ENCODE measurements at regions not wholly inside any gene's neighbourhood (a gene's known extent, or its start where the extent isn't known, plus 50 kb on each side); places are given as distances from the start of the nearest gene placed in this dataset.
"Not testable (repeated sequence)": the region's sequence is repeated elsewhere in the genome, so short reads cannot be mapped to it uniquely, and the experiment has no call there.

DNA sequence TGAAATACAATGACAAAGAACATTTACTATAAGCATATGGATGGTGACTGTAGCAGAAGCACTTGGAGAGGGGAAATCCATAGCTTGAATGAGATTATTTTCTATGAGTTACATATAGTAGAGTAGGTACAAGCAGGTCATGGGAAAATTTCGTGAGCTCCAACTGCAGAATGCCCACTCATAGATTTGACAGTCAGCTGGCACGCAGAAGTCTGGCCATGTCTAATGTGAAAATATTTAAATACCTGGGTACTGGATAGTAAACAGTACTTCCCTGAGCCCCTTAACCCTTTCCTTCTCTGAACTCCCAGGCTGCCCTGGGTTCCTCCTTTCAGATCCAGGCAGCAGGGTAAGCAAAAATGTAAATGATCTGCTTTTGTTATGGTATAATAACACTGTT is 209.7 kb downstream of the OTUD1 start:
- DNase-seq (ENCODE audit: low read depth): no peak

DNA sequence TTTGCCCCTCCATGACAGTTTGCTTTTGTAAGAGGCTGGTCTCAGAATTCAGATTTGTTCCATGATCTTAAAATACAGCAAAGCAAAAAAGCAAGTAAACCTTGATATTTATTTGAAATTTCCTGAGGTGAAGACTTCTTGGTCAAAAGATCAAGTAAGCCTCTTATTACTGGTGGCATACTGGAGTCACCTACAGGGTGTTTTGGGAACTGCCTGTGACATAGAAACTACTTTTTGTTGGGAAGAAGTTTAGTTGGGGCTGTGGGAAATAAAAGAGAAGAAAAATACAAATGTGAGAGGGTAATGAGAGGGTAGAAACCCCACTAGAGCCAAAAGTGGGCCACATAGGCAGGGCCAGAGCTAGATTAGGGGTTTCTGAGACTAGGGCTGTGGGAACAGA is 217.9 kb downstream of the OTUD1 start:
- DNase-seq (ENCODE audit: low read depth): no peak

DNA sequence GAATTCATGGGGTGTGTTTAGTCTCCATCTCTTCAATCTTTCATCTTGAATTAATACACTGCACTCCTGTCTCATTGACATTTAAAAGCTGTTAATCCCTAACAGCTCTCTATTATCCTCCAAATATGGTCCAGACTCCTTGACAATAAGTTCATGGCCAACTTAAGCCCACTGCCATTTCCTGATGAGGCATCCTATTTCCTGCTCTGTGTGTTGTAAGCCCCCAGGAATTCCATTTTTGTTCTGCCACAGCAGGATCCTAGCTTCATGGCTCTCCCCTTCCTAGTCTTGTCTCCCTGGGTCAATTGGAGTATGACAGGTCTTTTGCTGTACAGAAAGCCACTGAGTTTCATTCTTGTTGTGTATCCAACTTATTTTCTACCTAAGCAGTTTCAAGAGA is 218.8 kb downstream of the OTUD1 start:
- DNase-seq (ENCODE audit: low read depth): no peak

DNA sequence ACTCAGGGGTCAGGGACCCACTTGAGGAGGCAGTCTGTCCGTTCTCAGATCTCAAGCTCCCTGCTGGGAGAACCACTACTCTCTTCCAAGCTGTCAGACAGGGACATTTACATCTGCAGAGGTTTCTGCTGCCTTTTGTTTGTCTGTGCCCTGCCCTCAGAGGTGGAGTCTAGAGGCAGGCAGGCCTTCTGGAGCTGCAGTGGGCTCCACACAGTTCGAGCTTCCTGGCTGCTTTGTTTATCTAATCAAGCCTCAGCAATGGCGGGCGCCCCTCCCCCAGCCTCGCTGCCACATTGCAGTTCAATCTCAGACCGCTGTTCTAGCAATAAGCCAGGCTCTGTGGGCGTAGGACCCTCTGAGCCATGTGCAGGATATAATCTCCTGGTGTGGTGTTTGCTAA is 233.0 kb downstream of the OTUD1 start:
- DNase-seq (ENCODE audit: low read depth): not testable (repeated sequence)

DNA sequence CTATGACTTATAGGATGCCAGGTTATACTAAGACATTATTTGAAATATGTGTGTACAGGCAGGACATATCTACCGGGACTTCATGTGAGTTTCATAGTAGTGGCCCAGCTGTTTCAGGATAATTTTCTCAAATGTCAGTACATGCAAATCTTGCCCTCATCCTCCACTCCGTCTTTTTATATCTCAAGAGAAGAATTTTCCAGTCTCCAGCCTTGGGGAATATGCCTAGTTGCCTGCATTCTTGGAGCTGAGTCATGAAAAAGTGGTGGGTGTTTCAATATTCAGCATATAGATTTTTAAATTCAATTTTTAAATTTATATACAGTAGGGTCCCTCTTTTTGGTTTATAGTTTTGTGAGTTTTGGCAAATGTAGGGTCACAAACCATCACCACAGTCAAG is 236.7 kb downstream of the OTUD1 start:
- DNase-seq (ENCODE audit: low read depth): no peak

DNA sequence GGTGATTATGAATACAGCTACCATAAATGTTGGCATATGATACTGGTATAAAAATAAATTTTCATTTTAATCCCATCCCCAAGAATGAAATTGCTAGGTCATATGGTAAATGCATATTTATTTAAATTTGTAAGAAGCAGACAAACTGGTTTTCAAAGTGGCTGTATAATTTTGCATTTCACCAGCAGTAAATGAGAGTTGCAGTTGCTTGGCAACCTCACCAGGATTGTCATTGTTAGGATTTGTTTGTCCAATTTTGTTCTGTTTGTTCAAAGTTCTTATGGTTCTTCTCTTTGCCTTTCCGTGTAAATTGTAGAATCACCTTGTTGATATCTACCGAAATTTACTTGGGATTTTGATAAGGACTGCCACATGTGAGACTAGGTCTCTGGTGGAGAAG is 237.4 kb downstream of the OTUD1 start:
- no peak for DNase-seq (ENCODE audit: low read depth)

DNA sequence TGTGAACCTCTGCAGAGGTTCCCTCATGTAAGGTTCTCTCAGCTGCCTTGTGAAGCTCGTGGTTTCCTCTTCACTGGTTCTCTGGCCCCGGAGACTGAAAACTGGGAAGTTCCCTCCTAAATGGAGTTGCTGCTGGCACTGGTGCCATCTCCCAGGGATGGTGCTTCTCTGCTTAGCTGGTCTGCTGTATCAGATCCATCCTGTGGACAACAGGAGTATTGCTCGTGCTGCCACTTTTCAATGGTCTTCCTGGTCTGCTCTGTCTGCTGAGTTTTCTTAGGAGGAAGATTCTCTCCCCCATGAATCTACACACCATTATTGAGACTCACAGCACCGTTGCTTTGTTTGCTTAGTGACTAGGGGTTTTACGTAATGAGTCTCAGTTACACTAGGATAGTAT is 247.8 kb downstream of the OTUD1 start:
- DNase-seq (ENCODE audit: low read depth): no peak

DNA sequence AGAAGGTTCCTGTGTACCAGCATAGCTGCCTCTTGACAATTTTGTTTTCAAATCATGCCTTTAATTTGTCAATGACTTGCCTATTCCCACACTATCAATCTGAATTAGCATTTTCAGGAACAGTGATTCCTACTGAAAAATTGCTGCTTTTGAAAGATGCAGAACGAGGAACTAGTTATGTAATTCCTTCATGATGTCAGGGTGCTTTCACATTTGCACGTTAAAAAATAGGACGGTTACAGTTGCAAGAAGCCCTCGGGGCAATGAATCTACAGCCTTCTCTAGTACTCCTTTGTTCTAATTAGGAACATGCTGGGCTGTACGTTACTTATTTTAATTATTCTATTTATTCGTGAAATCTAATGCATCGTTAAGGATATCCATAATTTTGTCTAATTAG is 253.9 kb downstream of the OTUD1 start:
- no peak for DNase-seq (ENCODE audit: low read depth)

DNA sequence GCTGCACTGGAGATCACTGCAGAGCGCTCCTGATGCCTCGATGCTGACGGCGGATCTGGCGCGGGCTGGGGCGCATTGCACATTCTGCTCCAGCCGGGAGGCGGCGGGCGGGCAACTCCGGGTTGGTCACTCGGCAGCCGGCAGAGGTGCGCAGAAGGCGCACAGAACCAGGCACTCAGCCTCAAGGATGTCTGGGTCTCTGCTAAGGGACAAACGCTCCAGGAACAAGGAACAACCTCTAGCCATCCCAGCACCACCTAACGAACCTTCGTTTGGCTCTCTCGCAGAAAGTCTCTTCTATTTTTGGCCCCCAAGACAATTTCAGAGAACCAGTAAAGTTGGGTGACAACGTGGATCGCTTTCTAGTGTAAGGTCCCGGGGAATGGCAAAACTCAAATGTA is 254.6 kb downstream of the OTUD1 start:
- no peak for DNase-seq (ENCODE audit: low read depth)

DNA sequence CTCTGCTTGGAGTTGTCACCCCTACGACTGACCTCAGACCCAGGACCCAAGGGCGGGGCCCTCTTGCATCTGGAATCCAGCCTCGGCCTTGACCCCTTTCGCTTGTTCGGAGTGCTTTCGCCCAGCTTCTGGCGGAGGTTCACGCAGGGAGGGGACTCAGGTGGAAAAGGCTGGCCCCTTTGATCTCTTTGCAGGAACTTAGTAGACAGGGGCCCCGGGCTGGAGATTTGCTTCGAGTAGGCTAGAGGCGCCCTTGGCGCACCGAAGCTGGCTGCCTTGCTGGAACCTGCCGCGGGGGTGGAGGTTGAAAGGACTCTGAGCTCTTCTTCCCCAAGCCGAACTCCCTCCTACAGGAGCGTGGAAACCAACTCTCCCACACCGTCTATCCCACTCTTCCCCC is 255.1 kb downstream of the OTUD1 start:
- no peak for DNase-seq (ENCODE audit: low read depth)

DNA sequence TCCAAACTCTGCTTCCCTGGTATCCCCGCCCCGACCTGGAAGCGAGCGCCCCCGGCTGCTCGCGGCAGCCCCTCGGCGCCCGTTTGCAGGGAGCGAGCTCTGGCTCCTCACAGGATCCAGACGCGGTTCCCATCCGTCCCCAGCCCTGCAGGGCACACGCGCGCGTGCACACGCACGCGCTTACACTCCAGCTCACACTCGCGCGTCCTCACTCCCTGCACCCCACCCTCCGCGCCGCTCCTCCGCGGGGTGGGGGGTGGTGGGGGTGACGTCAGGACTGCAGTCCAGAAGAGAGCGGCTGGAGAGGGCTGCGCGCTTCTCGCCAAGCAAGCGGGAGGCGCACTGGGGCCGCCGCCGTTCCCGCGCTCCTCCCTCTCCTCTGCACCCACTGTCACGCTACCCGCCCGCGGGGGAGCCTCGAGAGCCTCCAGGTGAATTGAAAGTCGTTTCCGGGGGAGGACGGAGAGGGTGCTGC is 255.6 kb downstream of the OTUD1 start:
- DNase-seq (ENCODE audit: low read depth): no peak

DNA sequence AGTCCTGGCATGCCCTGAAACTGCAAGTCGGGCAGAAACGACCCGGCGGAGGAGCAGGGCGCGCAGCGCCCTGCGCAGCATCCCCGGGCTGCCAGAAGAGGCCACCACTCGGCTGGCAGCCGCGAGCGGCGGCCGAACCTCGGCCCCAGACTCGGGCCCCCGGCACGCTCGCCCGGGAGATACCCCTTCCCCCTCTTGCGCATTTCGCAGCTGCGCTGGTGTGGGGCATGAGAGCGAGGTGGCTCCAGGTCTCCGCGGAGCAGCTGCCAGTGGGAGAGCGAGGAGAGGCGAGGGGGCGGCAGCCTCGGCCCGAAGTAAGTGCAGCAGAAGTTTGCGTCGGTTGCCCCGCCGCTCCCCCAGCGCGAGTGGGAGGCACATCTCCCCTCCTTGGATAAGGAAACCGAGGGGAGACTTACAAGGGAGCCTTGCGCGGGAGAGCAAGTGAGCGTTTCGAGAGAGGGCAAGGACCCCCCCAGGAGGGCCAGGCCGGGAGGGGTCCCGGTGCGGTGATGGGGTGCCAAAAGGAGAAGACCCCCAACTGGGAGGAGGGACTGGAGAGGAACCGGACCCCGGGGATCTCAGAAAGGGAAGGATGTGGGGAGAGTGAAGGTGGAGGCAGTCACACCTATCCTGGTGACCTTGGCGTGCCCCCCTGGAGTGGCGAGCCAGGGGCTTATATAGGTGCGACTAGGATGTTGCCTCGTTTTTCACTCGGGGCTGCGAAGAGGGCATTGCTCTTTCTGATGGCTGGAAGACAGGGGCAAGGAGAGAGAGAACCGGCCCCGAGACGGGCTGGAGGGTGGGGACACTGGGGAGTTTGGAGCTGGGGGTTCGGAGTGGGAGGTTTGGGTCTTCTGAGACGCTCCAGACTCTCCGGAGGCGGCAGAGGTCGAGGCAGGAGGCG is 256.3 kb downstream of the OTUD1 start:
- no peak for DNase-seq (ENCODE audit: low read depth)

DNA sequence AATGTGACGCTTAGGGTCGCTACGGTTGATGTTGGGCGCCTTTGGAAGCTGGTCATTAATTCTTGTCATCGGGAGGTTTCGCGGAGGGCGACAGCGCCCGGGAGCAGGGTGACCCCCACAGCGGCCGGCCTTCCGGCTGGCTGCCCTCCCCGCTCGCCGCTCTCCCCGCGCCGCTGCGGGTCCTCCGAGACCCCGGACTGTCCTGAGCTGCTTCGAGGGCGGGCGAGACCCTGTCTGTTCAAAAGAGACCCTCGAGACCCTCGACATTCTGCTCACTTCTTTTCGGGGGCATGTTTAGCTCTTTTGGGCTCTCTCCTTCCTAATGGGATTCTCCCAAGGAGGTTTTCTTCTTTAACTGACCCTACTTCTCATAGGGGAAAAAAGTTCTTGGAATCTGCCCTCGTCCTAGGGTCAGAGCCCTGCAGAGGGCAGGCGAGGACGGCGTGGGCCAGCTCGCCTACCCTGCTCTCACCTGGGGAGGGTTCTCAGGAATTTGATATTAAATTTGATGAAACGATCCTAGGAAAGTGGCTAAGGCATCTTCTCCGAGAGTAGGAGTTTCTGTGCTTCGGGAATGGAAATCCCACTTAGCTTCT is 257.0 kb downstream of the OTUD1 start:
- no peak for DNase-seq (ENCODE audit: low read depth)

DNA sequence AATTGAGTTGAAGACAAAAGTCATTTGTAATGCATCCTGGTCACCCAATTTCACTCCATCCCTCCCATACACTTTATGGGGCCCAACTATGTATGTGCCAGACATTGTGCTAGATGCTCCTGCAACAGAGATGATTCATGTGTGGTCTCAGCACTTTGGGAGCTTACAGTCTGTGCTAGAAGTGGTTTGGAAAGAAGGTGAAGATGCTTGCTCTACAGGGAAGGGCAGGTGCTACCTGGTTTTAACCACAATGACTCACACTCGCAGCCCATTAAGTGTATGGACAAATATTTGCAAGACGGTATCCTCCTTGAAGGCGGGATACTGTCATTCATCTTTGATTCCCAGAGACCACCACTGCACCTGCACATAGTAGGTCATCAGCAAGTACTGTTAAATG is 257.6 kb downstream of the OTUD1 start:
- DNase-seq (ENCODE audit: low read depth): no peak

DNA sequence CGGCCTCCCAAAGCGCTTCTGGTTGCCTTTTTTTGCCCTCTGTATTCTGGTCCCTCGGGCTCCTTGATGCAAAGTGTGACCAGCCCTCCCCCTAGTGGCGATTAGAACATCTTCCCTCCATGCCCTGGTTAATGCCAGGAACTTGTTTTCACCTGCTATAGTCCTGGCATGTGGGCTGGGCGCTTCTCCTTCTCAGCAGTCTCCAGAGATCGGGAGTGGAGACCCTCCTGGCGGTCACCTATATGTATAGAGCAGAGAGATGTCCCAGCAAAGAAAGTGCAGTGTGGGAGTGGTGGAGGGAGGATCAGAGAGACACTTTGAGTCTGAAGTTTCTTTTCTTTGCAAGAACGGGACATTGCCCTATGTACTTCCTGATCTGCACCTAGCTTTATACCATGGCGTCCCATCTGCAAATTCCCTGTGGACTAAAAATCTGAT is 264.1 kb downstream of the OTUD1 start:
- DNase-seq (ENCODE audit: low read depth): peak; percentile 26

DNA sequence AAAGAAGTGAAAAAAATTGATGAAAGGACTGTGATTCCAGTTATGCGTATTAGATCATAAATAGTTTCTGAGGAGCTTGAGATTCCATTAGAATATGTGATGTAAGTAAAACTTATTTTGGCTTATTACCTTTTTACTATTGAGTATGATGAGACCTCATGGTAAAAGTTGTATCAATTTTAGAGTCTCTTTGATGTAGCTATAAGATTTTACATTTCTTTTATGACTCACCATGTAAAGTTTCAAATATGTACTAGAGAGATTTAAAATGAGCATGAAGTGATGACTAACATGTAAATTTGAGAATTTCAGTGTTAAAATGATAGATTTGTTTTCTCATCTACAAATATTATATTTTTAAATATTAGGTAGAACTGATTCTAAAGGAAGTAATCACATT is 276.5 kb downstream of the OTUD1 start:
- DNase-seq (ENCODE audit: low read depth): no peak

DNA sequence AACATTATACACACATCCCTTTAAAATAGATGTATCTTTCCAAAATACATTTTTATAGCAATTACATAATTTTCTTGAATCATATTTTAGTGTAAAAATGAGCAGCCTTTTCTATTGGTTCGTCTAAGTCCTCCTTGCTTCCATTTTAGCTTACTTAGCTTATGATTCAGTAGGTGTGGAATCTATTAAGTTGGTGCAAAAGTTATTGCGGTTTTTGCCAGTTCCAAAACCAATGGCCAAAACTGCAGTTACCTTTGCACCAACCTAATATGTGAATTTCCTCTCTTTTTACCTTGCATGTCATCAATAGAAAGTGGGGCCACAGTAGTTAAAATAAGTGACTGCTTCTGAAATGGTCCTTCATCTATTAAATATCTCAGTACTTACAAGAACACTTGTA is 279.0 kb downstream of the OTUD1 start:
- no peak for DNase-seq (ENCODE audit: low read depth)

DNA sequence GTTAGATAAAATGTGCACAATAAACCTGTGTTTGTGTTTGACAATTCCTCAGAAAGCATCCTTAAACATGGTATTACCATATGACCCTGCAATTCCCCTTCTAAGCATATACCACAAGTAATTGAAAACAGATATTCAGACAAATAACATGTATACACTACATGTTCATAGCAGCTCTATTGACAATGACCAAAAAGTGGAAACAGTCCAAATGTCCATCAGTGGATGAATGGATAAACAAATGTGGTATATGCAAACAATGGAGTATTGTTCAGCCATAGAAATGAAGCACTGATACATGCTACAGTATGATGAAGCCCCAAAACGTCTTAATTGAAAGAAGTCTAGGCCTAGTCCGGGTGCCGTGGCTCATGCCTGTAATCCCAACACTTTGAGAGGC is 280.1 kb downstream of the OTUD1 start:
- no peak for DNase-seq (ENCODE audit: low read depth)

DNA sequence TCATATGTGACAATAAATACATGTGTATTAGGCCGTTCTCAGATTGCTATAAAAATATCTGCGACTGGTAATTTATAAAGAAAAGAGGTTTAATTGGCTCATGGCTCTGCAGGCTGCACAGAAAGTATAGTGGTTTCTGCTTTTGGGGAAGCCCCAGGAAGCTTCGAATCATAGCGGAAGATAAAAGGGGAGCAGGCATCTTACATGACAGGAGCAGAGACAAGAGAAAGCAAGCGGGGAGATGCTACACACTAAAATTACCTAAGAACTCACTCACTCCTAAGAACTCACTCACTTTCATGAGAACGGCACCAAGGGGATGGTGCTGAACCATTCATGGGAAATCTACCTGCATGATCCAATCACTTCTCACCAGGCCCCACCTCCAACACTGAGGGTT is 284.9 kb downstream of the OTUD1 start:
- DNase-seq (ENCODE audit: low read depth): no peak

DNA sequence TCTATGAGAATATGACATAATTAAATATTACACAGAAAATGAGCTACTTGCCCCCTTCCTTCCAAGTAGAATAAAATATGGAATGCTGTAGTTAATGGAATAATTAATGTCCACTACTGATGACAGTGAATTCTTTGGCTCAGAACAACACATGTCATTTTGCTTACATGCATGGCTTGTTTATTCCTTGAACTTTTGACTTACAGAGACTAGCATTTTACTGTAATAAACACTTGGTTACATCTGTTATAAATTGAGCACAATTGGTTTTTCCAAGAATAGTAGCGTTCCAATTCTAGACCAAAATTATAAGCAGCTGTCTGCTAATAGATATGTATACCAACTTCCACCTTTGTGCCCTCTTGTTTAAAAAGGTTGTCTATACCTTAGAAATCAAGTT is 286.7 kb downstream of the OTUD1 start:
- DNase-seq (ENCODE audit: low read depth): no peak

DNA sequence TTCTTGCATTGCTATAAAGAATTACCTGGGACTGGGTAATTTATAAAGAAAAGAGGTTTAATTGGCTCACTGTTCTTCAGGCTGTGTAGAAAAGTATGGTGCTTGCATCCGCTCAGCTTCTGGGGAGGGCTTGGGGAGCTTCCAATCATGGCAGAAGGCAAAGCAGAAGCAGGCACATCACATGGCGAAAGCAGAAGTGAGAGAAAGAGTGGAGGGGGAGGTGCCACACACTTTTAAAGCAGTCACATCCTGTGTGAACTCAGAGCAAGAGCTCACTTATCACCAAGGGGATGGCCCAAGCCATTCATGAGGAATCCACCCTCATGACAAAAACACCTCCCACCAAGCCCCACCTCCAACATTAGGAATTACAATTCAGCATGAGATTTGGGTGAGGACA is 303.5 kb downstream of the OTUD1 start:
- no peak for DNase-seq (ENCODE audit: low read depth)

DNA sequence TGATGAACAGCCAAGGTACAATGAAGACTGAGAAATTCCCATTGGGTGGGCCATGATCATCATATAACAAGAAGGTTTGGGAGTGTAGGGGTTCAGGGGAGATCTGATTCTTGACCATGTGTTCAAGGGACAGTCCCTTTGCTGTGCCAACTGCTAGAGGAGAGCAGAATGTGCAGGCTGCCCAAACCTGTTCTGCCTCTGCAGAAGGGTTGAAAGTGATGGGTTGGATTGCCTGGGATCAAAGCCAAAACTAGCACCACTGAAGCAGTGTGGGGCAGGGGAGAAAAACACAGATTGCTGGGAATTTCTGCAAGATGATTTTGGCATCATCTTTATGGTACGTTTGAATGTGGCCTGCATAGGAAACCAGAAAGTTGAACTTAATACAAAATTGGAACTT is 303.9 kb downstream of the OTUD1 start:
- DNase-seq (ENCODE audit: low read depth): no peak

DNA sequence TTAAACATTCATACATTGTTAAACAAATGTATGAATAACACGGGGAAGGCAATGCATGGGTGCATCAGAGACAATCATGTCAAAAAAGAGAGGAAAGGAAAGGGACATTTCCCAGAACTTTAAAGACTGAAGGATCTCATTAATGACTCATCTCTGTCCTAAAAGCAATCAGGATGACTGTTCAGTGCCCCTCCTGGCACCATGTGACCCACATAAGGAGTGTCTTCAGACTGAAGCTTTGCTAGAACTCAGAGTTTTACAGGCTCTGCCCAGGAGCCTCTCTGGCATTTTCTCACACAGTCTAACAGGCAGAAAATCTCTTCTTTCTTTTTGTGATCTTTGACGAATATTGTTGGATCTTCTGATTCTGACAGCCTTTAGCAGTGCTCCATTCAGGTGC is 315.3 kb downstream of the OTUD1 start:
- no peak for DNase-seq (ENCODE audit: low read depth)

DNA sequence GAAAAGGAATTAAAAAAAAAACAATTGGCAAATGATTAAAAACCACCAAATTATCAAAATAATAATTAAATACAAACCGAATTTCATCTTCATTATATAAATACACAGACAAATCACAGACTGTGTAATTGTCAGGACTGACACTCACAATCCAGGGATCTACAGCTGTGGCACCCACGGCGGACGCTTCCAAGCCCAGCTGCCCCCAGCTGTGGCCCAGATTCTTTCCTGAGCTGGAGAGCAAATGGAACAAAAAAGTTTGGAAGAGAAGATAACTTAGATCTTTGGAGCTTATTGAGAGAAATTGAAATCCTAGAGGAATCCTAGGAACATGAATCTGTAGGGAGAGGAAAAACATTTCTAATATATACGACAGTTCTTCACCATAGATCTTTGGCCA is 316.1 kb downstream of the OTUD1 start:
- DNase-seq (ENCODE audit: low read depth): no peak
